Sciatic nerve (tissue), 2 donors: ENCODE measurements at regions not wholly inside any gene's neighbourhood (a gene's known extent, or its start where the extent isn't known, plus 50 kb on each side); places are given as distances from the start of the nearest gene placed in this dataset.
"Not testable (repeated sequence)": the region's sequence is repeated elsewhere in the genome, so short reads cannot be mapped to it uniquely, and the experiment has no call there.

Experiments
- ATAC-seq: fragments of 200-7000 bp; cut with Tn5 transposase; one replicate; pipeline ENCODE4 v1.9.1; 2020; ENCODE audit warnings: mild to moderate bottlenecking, moderate library complexity
- DNase-seq: peaks from one replicate; pipeline ENCODE4 v3.0.0-alpha.2; 2020; ENCODE audit warnings: low spot score
- intact Hi-C: fragments of 100-400 bp; cut with DNase I; formaldehyde crosslinking; loops from one replicate; pipeline ENCODE4 v1.14.2; 2022
- donor health status: DM: no; HTN: no; CAD: no.
- donor health status: DM: no; HTN: no; CAD: no.

- intact Hi-C loops = no loop called here
Measured at GRCh38 chr4:160038615-160039014, 935.7 kb downstream of the RAPGEF2 start.

GRCh38 chr4:160044693-160045092, 941.8 kb downstream of the RAPGEF2 start:
- intact Hi-C loops = no loop called here
- DNase-seq = no peak
- ATAC-seq = no peak

More at GRCh38 chr4:160038615-160039014, 935.7 kb downstream of the RAPGEF2 start:
- DNase-seq (no peak), ATAC-seq (no peak)

GRCh38 chr4:160082432-160083207, 979.7 kb downstream of the RAPGEF2 start:
- intact Hi-C loops = no loop called here
- ATAC-seq (no peak), DNase-seq (no peak)

- intact Hi-C loops = loop anchor here (5.0 kb wide), 1 partner anchor 456 kb away; no protein-coding TSS in a partner anchor
- ATAC-seq (no peak), DNase-seq (no peak)
Measured at GRCh38 chr4:160091631-160092030, 988.8 kb downstream of the RAPGEF2 start.

GRCh38 chr4:160100316-160100715, 997.4 kb downstream of the RAPGEF2 start:
- ATAC-seq (no peak), DNase-seq (no peak)
- intact Hi-C loops = no loop called here

GRCh38 chr4:160110891-160111290, 1008.0 kb downstream of the RAPGEF2 start:
- intact Hi-C loops = no loop called here
- ATAC-seq (no peak), DNase-seq (no peak)

- ATAC-seq = no peak
- intact Hi-C loops = no loop called here
- DNase-seq = no peak
Measured at GRCh38 chr4:160117686-160118085, 1014.8 kb downstream of the RAPGEF2 start.

- ATAC-seq, intact Hi-C loops, DNase-seq: not testable (repeated sequence)
Measured at GRCh38 chr4:160125576-160126287, 1022.9 kb downstream of the RAPGEF2 start.

- DNase-seq (no peak), ATAC-seq (no peak)
- intact Hi-C loops = no loop called here
Measured at GRCh38 chr4:160127211-160127610, 1024.3 kb downstream of the RAPGEF2 start.

- no peak for ATAC-seq
- intact Hi-C loops = no loop called here
- DNase-seq = no peak
Measured at GRCh38 chr4:160129439-160129838, 1026.6 kb downstream of the RAPGEF2 start.

- ATAC-seq (no peak), DNase-seq (no peak)
- intact Hi-C loops = no loop called here
Measured at GRCh38 chr4:160136021-160136420, 1033.1 kb downstream of the RAPGEF2 start.

GRCh38 chr4:160141206-160141605, 1038.3 kb downstream of the RAPGEF2 start:
- DNase-seq = no peak
- no peak for ATAC-seq
- intact Hi-C loops = no loop called here

GRCh38 chr4:160142579-160142978, 1039.7 kb downstream of the RAPGEF2 start:
- DNase-seq (no peak), ATAC-seq (no peak)
- intact Hi-C loops = no loop called here

- ATAC-seq (no peak), DNase-seq (no peak)
- intact Hi-C loops = no loop called here
Measured at GRCh38 chr4:160143574-160143973, 1040.7 kb downstream of the RAPGEF2 start.

GRCh38 chr4:160159457-160159856, 1056.6 kb downstream of the RAPGEF2 start:
- DNase-seq (no peak), ATAC-seq (peak; percentile 30)
- intact Hi-C loops = no loop called here

GRCh38 chr4:160161026-160161425, 1058.1 kb downstream of the RAPGEF2 start:
- ATAC-seq (no peak), DNase-seq (no peak)
- intact Hi-C loops = no loop called here

- intact Hi-C loops = no loop called here
- ATAC-seq (no peak), DNase-seq (no peak)
Measured at GRCh38 chr4:160175064-160175643, 1072.3 kb downstream of the RAPGEF2 start.

- no peak for DNase-seq
- intact Hi-C loops = no loop called here
Measured at GRCh38 chr4:160180211-160180610, 1077.3 kb downstream of the RAPGEF2 start.

GRCh38 chr4:160182727-160183126, 1079.8 kb downstream of the RAPGEF2 start:
- ATAC-seq (no peak), DNase-seq (no peak)
- intact Hi-C loops = no loop called here

More at GRCh38 chr4:160180211-160180610, 1077.3 kb downstream of the RAPGEF2 start:
- no peak for ATAC-seq

- intact Hi-C loops = no loop called here
- ATAC-seq (no peak), DNase-seq (no peak)
Measured at GRCh38 chr4:160184884-160185283, 1082.0 kb downstream of the RAPGEF2 start.
